Neural crest cell (in vitro differentiated cells): ENCODE measurements at regions not wholly inside any gene's neighbourhood (a gene's known extent, or its start where the extent isn't known, plus 50 kb on each side); places are given as distances from the start of the nearest gene placed in this dataset.

Source experiments
- DNase-seq: peaks from one replicate; pipeline ENCODE4 v3.0.0; 2021; ENCODE audit warnings: low read depth, mixed read lengths, low spot score
- H3K27ac Mint-ChIP-seq: one replicate; pipeline ENCODE4 v1.8.0; 2021; ENCODE audit warnings: mild to moderate bottlenecking, mixed read lengths; ENCODE audit not compliant: unreplicated experiment
- H3K27me3 Mint-ChIP-seq: 2 replicates; pipeline ENCODE4 v1.8.0; 2021; ENCODE audit warnings: low read depth, mild to moderate bottlenecking, mixed read lengths
- H3K36me3 Mint-ChIP-seq: 2 replicates; pipeline ENCODE4 v1.8.0; 2021; ENCODE audit warnings: low read depth, mild to moderate bottlenecking, mixed read lengths
- H3K4me1 Mint-ChIP-seq: 2 replicates; pipeline ENCODE4 v1.8.0; 2021; ENCODE audit warnings: mixed read lengths
- H3K4me3 Mint-ChIP-seq: one replicate; pipeline ENCODE4 v1.8.0; 2021; ENCODE audit warnings: mild to moderate bottlenecking, mixed read lengths
- H3K9me3 Mint-ChIP-seq: 2 replicates; pipeline ENCODE4 v1.8.0; 2021; ENCODE audit warnings: mixed read lengths
- CTCF ChIP-seq: fragments of 200-600 bp; sonication (generic); conservative IDR thresholded peaks from 2 replicates; pipeline ENCODE4 v1.5.0; 2021; ENCODE audit warnings: antibody characterized with exemption, mild to moderate bottlenecking

GRCh38 chr20:7758406-7758805, 181.9 kb downstream of the HAO1 start:
- H3K27me3 Mint-ChIP-seq = peaks cover 7% of the 10 kb centered on the region
- no peak overlapping the region for H3K4me3 Mint-ChIP-seq
- no peak for TF ChIP-seq CTCF
- no peaks in the 10 kb centered on the region for H3K4me1 Mint-ChIP-seq
- H3K36me3 Mint-ChIP-seq = no peaks in the 10 kb centered on the region
- H3K27ac Mint-ChIP-seq = no peak overlapping the region
- peaks cover 3% of the 10 kb centered on the region for H3K9me3 Mint-ChIP-seq
- no peak for DNase-seq

DNA sequence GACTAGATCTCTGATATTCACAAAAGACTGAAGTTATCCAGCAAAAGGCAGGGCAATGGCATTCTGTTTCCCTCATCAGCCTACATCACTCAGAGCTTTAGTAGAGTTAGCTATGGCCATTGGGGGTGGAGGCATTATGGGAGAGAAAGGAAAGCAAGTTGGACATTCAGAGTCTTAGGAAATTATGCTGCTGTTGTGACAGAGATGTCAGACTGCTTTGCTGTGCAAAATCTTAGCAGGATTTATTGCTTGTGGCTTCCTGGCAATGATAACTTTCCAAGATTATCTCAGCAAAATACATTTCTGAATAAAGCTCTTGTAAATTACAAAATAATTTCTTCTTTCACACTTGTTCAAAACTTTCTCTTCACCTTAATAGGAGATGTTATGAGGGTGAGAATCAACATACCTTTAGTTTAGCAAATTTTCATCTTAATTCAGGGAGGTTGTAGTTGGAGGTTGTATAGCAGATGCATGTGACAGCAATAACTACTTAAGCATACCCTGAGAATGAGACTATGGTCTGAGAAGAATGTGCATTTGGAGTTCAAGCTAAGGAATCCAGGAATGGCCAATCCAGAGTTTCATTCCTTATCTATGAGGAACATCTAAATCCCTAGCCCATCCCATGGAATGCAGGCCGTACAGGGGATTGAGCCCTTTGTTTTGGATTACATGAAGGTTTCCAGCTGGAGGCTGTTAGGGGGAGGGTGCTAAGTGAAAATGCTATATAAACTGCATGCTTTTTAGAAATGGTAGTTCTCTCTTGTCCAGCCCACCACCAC, 179.8 kb downstream of the HAO1 start:
- no peak for TF ChIP-seq CTCF
- Mint-ChIP-seq H3K4me3 (no peak overlapping the region), H3K27ac (no peak overlapping the region), H3K4me1 (no peaks in the 10 kb centered on the region), H3K9me3 (peaks cover 3% of the 10 kb centered on the region), H3K36me3 (no peaks in the 10 kb centered on the region), H3K27me3 (peaks cover 3% of the 10 kb centered on the region)
- no peak for DNase-seq

DNA sequence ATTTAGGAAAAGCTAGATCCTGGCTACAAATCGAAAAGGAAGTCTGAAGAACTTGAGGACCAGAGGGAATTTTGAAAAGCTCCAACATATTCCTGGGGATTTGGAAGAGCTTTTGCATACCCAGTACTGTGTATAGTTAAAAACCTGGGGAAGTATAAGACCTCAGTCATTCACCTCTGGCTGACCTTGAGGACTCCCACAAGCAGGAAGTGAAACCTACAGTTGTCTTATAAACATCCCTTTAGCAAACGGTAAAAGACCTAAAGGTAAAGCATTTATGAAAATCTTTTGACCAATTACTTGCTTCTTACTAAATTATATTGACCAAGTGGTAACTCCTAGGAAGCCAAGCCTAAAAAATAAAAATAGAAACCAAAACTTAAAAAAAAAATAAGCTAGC, 175.0 kb downstream of the HAO1 start:
- Mint-ChIP-seq H3K36me3 (no peaks in the 10 kb centered on the region), H3K27me3 (no peaks in the 10 kb centered on the region), H3K27ac (no peak overlapping the region), H3K9me3 (no peaks in the 10 kb centered on the region), H3K4me1 (no peaks in the 10 kb centered on the region), H3K4me3 (no peak overlapping the region)
- TF ChIP-seq CTCF = no peak
- no peak for DNase-seq

DNA sequence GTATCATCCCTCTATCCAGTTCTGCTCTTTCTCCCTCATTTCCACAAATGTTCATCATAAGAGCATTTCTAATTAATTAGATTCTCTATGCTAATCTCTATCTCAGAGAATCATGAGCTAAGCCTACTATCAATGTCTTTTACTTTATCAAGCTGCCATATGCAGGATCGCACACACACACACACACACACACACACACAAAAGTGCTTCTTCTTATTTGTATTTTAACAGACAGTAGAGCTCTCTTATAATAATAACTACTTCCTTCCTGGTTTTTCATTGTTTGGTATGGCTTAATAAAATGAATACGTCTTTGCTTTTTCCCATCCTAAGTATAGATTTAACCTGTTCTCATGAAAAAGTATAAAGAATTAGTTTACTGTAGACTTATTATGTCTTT, 170.2 kb downstream of the HAO1 start:
- H3K27me3 Mint-ChIP-seq = no peaks in the 10 kb centered on the region
- H3K36me3 Mint-ChIP-seq = no peaks in the 10 kb centered on the region
- H3K27ac Mint-ChIP-seq = no peak overlapping the region
- DNase-seq = no peak
- no peak overlapping the region for H3K4me3 Mint-ChIP-seq
- H3K4me1 Mint-ChIP-seq = peaks cover 4% of the 10 kb centered on the region
- peaks cover under 1% of the 10 kb centered on the region for H3K9me3 Mint-ChIP-seq
- TF ChIP-seq CTCF = no peak

DNA sequence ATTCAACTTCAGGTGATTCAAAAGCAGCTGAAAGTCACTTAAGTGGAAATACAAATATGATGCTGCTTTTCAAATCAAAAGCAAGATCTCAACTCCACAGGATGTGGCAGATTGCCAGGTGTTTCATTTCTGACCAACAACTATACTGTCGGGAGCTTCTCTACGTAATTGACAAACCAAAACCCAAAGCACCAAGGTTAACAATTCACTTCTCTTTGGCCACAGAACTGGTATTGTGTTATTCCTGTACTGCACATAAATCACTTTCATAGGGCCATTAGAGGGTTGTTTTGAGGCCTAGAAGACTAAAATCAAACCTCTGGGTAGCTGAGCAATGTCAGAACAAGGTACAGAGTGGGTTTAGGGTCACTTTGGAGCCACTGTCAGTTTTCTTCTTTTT, 169.7 kb downstream of the HAO1 start:
- Mint-ChIP-seq H3K27me3 (no peaks in the 10 kb centered on the region), H3K27ac (no peak overlapping the region), H3K36me3 (no peaks in the 10 kb centered on the region), H3K4me1 (peaks cover 4% of the 10 kb centered on the region), H3K9me3 (peaks cover 3% of the 10 kb centered on the region), H3K4me3 (no peak overlapping the region)
- no peak for DNase-seq
- no peak for TF ChIP-seq CTCF
